Body of pancreas (tissue), 4 donors: ENCODE measurements at regions not wholly inside any gene's neighbourhood (a gene's known extent, or its start where the extent isn't known, plus 50 kb on each side); places are given as distances from the start of the nearest gene placed in this dataset.

ENCODE experiments used
- ATAC-seq: fragments of 150-250 bp; one replicate; pipeline ENCODE4 v1.9.1; 2016
- DNase-seq, 4 donors: peaks; one replicate each; pipeline ENCODE4 v3.0.0-alpha.2; 2019
- H3K27ac ChIP-seq, 4 donors: fragments of 200-600 bp; sonication (generic); 1 replicate in 3 of 4; 2 replicates in 1 of 4; pipeline versions ENCODE4 v1.5.1 to v1.6.1; 2016 to 2019; ENCODE audit warnings: mild to moderate bottlenecking in 1 of 4, mixed read lengths in 1 of 4, moderate library complexity in 1 of 4
- H3K27me3 ChIP-seq, 2 donors: fragments of 200-600 bp; sonication (generic); one replicate each; pipeline ENCODE4 v1.6.0; 2016; ENCODE audit warnings: mild to moderate bottlenecking in 1 of 2
- H3K36me3 ChIP-seq, 2 donors: fragments of 200-600 bp; sonication (generic); replicated peaks in 1 of 2; 2 replicates each; pipeline ENCODE4 v1.5.1; 2016; ENCODE audit warnings: low read depth in 2 of 2; ENCODE audit not compliant: insufficient read depth in 1 of 2
- H3K4me1 ChIP-seq: fragments of 200-600 bp; sonication (generic); one replicate; pipeline ENCODE4 v1.6.0; 2016
- H3K4me3 ChIP-seq, 2 donors: fragments of 200-600 bp; sonication (generic); 1 replicate in 1 of 2; 2 replicates in 1 of 2; pipeline ENCODE4 v1.5.1; 2016 to 2019
- H3K9me3 ChIP-seq, 3 donors: fragments of 200-600 bp; sonication (generic); 1 replicate in 2 of 3; 2 replicates in 1 of 3; pipeline ENCODE4 v1.5.1; 2016
- CTCF ChIP-seq, 7 experiments: fragments of 450-650 bp in 4 of 7; fragments of 200-600 bp in 3 of 7; sonication (generic) in 3 of 7; IDR thresholded peaks; one replicate each; pipeline ENCODE4 v1.5.1; 2016 to 2019; ENCODE audit warnings: antibody characterized with exemption in 7 of 7
- POLR2A ChIP-seq, 3 donors: fragments of 450-650 bp; IDR thresholded peaks; one replicate each; pipeline ENCODE4 v1.6.1; 2016; ENCODE audit warnings: antibody characterized with exemption in 3 of 3, mild to moderate bottlenecking in 2 of 3
- WGBS, 2 donors: methylation state at CpG; one replicate each; pipeline ENCODE4 v1.1.5; 2017; 5-methylcytosine and 5-hydroxymethylcytosine counted together
- intact Hi-C: fragments of 100-400 bp; cut with DNase I; formaldehyde crosslinking; loops from one replicate; pipeline ENCODE4 v1.15.1; 2023

GRCh38 chr4:45530498-45530897, 593.4 kb downstream of the GABRG1 start:
- Histone ChIP-seq H3K9me3 (no peaks in the 10 kb centered on the region), H3K4me1 (no peaks in the 10 kb centered on the region), H3K27me3 (no peaks in the 10 kb centered on the region), H3K27ac (no peak overlapping the region), H3K36me3 (no peaks in the 10 kb centered on the region), H3K4me3 (no peak overlapping the region)
- ATAC-seq: no peak
- DNase-seq: no peak
- intact Hi-C loops: no loop called here
- TF ChIP-seq CTCF (IDR thresholded peaks at IDR 0.05): no peak
- WGBS, 2 donors: 65 to 93% methylated on average over 11 to 14 of the region's 14 CpGs

DNA sequence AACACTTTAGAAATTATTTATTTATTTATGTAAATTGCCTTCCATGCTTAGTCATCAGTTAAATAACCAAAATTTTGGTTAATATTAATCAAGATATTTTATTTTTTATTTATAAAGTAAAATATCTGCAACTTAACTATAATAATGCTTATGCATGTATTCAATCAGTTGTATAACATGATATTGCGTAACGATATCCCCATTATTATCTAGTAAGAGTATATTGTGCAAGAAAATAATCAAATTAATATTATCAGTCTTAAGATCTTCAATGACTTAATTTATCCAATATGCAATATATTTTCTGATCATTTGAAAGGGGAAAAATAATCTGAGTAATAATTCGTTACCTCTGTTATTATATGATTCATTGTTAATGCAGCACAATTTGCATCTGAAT, 596.7 kb downstream of the GABRG1 start:
- WGBS, 2 donors: 75 to 79% methylated on average over 3 of the region's 3 CpGs
- Histone ChIP-seq H3K36me3 (no peaks in the 10 kb centered on the region), H3K9me3 (no peaks in the 10 kb centered on the region), H3K4me1 (no peaks in the 10 kb centered on the region), H3K27ac (no peak overlapping the region), H3K4me3 (no peak overlapping the region), H3K27me3 (no peaks in the 10 kb centered on the region)
- DNase-seq (no peak), ATAC-seq (no peak)
- TF ChIP-seq POLR2A (IDR thresholded peaks at IDR 0.05) (no peak), CTCF (IDR thresholded peaks at IDR 0.05) (no peak)
- intact Hi-C loops: no loop called here

DNA sequence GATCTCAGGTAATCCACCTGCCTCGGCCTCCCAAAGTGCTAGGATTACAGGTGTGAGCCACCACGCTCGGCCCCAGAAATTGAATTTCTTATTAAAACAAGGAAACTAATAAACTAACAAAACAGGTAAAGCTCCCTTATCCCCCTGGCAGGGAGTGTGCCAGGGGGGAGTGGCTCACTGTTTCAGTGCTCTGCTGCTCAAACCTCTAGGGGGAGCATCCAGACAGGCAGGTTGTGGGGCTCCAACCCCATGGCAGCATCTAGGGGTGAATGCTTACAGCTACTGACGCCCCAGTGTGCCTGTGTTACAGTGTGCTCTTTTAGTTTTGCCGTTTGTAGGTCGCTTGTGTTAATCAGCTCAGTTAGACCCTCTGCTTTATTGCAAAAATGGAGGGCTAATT, 605.0 kb downstream of the GABRG1 start:
- H3K27ac ChIP-seq: no peak overlapping the region
- no peak overlapping the region for H3K4me3 ChIP-seq
- DNase-seq (no peak), ATAC-seq (no peak)
- H3K36me3 ChIP-seq: no peaks in the 10 kb centered on the region
- no peaks in the 10 kb centered on the region for H3K27me3 ChIP-seq
- H3K9me3 ChIP-seq: no peaks in the 10 kb centered on the region
- WGBS, 2 donors: 62 to 68% methylated on average over 6 of the region's 6 CpGs
- H3K4me1 ChIP-seq: no peaks in the 10 kb centered on the region
- intact Hi-C loops: no loop called here
- TF ChIP-seq CTCF (IDR thresholded peaks at IDR 0.05) (no peak), POLR2A (IDR thresholded peaks at IDR 0.05) (no peak)

GRCh38 chr4:45502471-45502870, 621.4 kb downstream of the GABRG1 start:
- no peaks in the 10 kb centered on the region for H3K27me3 ChIP-seq
- TF ChIP-seq CTCF (IDR thresholded peaks at IDR 0.05): no peak
- no peak for TF ChIP-seq POLR2A (IDR thresholded peaks at IDR 0.05)
- no peaks in the 10 kb centered on the region for H3K4me1 ChIP-seq
- H3K4me3 ChIP-seq: no peak overlapping the region
- DNase-seq (no peak), ATAC-seq (no peak)
- H3K27ac ChIP-seq: no peak overlapping the region
- intact Hi-C loops: no loop called here
- no peaks in the 10 kb centered on the region for H3K36me3 ChIP-seq
- 38 to 40% methylated on average over 2 of the region's 2 CpGs for WGBS, 2 donors
- H3K9me3 ChIP-seq: no peaks in the 10 kb centered on the region

GRCh38 chr4:45484740-45485139, 639.1 kb downstream of the GABRG1 start:
- DNase-seq (no peak), ATAC-seq (no peak)
- no peaks in the 10 kb centered on the region for H3K36me3 ChIP-seq
- H3K4me1 ChIP-seq: no peaks in the 10 kb centered on the region
- no peak overlapping the region for H3K4me3 ChIP-seq
- TF ChIP-seq POLR2A (IDR thresholded peaks at IDR 0.05): no peak
- TF ChIP-seq CTCF (IDR thresholded peaks at IDR 0.05): no peak
- no peaks in the 10 kb centered on the region for H3K27me3 ChIP-seq
- H3K9me3 ChIP-seq: no peaks in the 10 kb centered on the region
- intact Hi-C loops: no loop called here
- no peak overlapping the region for H3K27ac ChIP-seq
- 13 to 21% methylated on average over 1 of the region's 1 CpG for WGBS, 2 donors
